G401 (cell line): ENCODE measurements at regions not wholly inside any gene's neighbourhood (a gene's known extent, or its start where the extent isn't known, plus 50 kb on each side); places are given as distances from the start of the nearest gene placed in this dataset.

Experiments
- DNase-seq: peaks from one replicate; pipeline ENCODE4 v3.0.0-alpha.2; 2015; ENCODE audit warnings: low spot score
- in situ Hi-C: cut with HindIII; loops from 2 replicates; pipeline ENCODE4 v1.10.0; 2016; ENCODE audit warnings: low sequenced_read_pairs, mixed read lengths

- in situ Hi-C loops = no loop called here
- DNase-seq = no peak
These were observed 189.3 kb upstream of the TLE4 start for GRCh38 chr9:79382458-79382857.

GRCh38 chr9:79383096-79383495, 188.7 kb upstream of the TLE4 start:
- no peak for DNase-seq
- in situ Hi-C loops = no loop called here

- no peak for DNase-seq
These were observed 187.7 kb upstream of the TLE4 start for GRCh38 chr9:79384091-79384490.

GRCh38 chr9:79384501-79384900, 187.3 kb upstream of the TLE4 start:
- in situ Hi-C loops = no loop called here
- no peak for DNase-seq

More at GRCh38 chr9:79384091-79384490, 187.7 kb upstream of the TLE4 start:
- in situ Hi-C loops = no loop called here

- in situ Hi-C loops = no loop called here
- DNase-seq = no peak
These were observed 184.5 kb upstream of the TLE4 start for GRCh38 chr9:79387101-79387835.

GRCh38 chr9:79390077-79390698, 181.6 kb upstream of the TLE4 start:
- in situ Hi-C loops = no loop called here

GRCh38 chr9:79390781-79391770, 180.7 kb upstream of the TLE4 start:
- DNase-seq = no peak
- in situ Hi-C loops = no loop called here

More at GRCh38 chr9:79390077-79390698, 181.6 kb upstream of the TLE4 start:
- DNase-seq = no peak

GRCh38 chr9:79395228-79395627, 176.5 kb upstream of the TLE4 start:
- in situ Hi-C loops = no loop called here
- no peak for DNase-seq

- in situ Hi-C loops = no loop called here
- no peak for DNase-seq
These were observed 176.0 kb upstream of the TLE4 start for GRCh38 chr9:79395755-79396154.

GRCh38 chr9:79396168-79396567, 175.6 kb upstream of the TLE4 start:
- in situ Hi-C loops = no loop called here
- DNase-seq = no peak

- DNase-seq = no peak
- in situ Hi-C loops = no loop called here
These were observed 168.3 kb upstream of the TLE4 start for GRCh38 chr9:79403495-79403894.

GRCh38 chr9:79408200-79408599, 163.6 kb upstream of the TLE4 start:
- no peak for DNase-seq
- in situ Hi-C loops = no loop called here

- in situ Hi-C loops = no loop called here
- DNase-seq = no peak
These were observed 163.1 kb upstream of the TLE4 start for GRCh38 chr9:79408617-79409016.

- in situ Hi-C loops = no loop called here
- no peak for DNase-seq
These were observed 162.5 kb upstream of the TLE4 start for GRCh38 chr9:79409182-79409823.

- in situ Hi-C loops = no loop called here
- no peak for DNase-seq
These were observed 145.9 kb upstream of the TLE4 start for GRCh38 chr9:79425840-79426239.

- no peak for DNase-seq
- in situ Hi-C loops = no loop called here
These were observed 143.3 kb upstream of the TLE4 start for GRCh38 chr9:79428422-79428821.

- in situ Hi-C loops = no loop called here
- no peak for DNase-seq
These were observed 141.1 kb upstream of the TLE4 start for GRCh38 chr9:79430619-79431018.

- no peak for DNase-seq
- in situ Hi-C loops = no loop called here
These were observed 140.6 kb upstream of the TLE4 start for GRCh38 chr9:79431019-79431679.

- in situ Hi-C loops = no loop called here
- no peak for DNase-seq
These were observed 139.3 kb upstream of the TLE4 start for GRCh38 chr9:79432485-79432884.
